Esophagus squamous epithelium (tissue), 4 donors: ENCODE measurements at regions not wholly inside any gene's neighbourhood (a gene's known extent, or its start where the extent isn't known, plus 50 kb on each side); places are given as distances from the start of the nearest gene placed in this dataset.

Experiments
- POLR2A ChIP-seq, 4 donors: fragments of 450-650 bp; IDR thresholded peaks; one replicate each; pipeline ENCODE4 v1.6.1; 2017; ENCODE audit warnings: antibody characterized with exemption in 4 of 4, mild to moderate bottlenecking in 4 of 4, moderate library complexity in 3 of 4
- TF ChIP-seq, protein P1 (sequence below), 6 experiments: fragments of 450-650 bp in 4 of 6; fragments of 200-600 bp in 2 of 6; sonication (generic) in 2 of 6; IDR thresholded peaks; one replicate each; pipeline ENCODE4 v1.5.1; 2016 to 2019; ENCODE audit warnings: antibody characterized with exemption in 6 of 6, mild to moderate bottlenecking in 4 of 6, moderate library complexity in 4 of 6

DNA sequence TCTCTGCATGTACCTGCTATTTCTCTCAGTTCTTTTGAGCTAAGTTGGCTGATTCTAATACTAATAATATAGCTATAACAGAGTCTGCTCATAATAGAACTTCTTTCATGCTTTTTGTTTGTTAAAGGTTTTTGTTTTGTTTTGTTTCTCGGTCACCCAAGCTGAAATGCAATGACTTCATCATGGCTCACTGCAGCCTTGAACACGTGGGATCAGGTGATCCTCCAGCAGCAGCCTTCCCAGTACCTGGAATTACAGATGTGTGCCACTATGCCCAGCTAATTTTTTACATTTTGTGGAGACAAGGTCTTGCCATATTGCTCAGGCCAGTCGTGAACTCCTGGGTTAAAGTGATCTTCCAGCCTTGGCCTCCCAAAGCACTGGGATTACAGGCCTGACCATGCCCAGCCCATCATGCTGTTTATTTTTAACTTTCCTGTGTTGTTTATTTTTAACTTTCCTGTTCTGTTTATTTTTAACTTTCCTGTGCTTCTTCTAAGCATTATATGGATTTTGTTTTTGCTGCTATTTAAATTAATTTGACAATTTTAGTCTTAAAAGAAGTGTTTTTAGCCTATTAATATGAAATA is 763.8 kb upstream of the CDH7 start:
- TF ChIP-seq, protein P1, sequence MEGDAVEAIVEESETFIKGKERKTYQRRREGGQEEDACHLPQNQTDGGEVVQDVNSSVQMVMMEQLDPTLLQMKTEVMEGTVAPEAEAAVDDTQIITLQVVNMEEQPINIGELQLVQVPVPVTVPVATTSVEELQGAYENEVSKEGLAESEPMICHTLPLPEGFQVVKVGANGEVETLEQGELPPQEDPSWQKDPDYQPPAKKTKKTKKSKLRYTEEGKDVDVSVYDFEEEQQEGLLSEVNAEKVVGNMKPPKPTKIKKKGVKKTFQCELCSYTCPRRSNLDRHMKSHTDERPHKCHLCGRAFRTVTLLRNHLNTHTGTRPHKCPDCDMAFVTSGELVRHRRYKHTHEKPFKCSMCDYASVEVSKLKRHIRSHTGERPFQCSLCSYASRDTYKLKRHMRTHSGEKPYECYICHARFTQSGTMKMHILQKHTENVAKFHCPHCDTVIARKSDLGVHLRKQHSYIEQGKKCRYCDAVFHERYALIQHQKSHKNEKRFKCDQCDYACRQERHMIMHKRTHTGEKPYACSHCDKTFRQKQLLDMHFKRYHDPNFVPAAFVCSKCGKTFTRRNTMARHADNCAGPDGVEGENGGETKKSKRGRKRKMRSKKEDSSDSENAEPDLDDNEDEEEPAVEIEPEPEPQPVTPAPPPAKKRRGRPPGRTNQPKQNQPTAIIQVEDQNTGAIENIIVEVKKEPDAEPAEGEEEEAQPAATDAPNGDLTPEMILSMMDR (IDR thresholded peaks at IDR 0.05): no peak
- no peak for TF ChIP-seq POLR2A (IDR thresholded peaks at IDR 0.05)
